ENCODE measurements at regions not wholly inside any gene's neighbourhood (a gene's known extent, or its start where the extent isn't known, plus 50 kb on each side); places are given as distances from the start of the nearest gene placed in this dataset.

- Histone ChIP-seq H3K4me1 (no peaks in the 10 kb centered on the region), H3K36me3 (no peaks in the 10 kb centered on the region), H3K4me3 (no peak overlapping the region), H3K9me3 (no peaks in the 10 kb centered on the region), H3K27me3 (no peaks in the 10 kb centered on the region), H3K27ac (no peak overlapping the region)
- no peak for TF ChIP-seq CTCF (IDR thresholded peaks at IDR 0.05)
- intact Hi-C loops (cut with DNase I; ENCODE audit: low total_unique reads) = no loop called here
- no peak for DNase-seq
Measured at GRCh38 chr2:21585881-21586280, 462.1 kb downstream of the TDRD15 start.

- TF ChIP-seq CTCF (IDR thresholded peaks at IDR 0.05) = no peak
- no peaks in the 10 kb centered on the region for H3K36me3 ChIP-seq
- no peaks in the 10 kb centered on the region for H3K27me3 ChIP-seq
- intact Hi-C loops (cut with DNase I; ENCODE audit: low total_unique reads) = no loop called here
- H3K9me3 ChIP-seq = no peaks in the 10 kb centered on the region
- H3K4me3 ChIP-seq = no peak overlapping the region
- DNase-seq = no peak
- H3K4me1 ChIP-seq = no peaks in the 10 kb centered on the region
- H3K27ac ChIP-seq = no peak overlapping the region
Measured at GRCh38 chr2:21590026-21590690, 466.4 kb downstream of the TDRD15 start.

- H3K27me3 ChIP-seq = no peaks in the 10 kb centered on the region
- H3K4me1 ChIP-seq = no peaks in the 10 kb centered on the region
- TF ChIP-seq CTCF (IDR thresholded peaks at IDR 0.05) = no peak
- no peak overlapping the region for H3K27ac ChIP-seq
- H3K4me3 ChIP-seq = no peak overlapping the region
- intact Hi-C loops (cut with DNase I; ENCODE audit: low total_unique reads) = loop anchor here (2.0 kb wide), 1 partner anchor 39 kb away; no protein-coding TSS in a partner anchor
- no peaks in the 10 kb centered on the region for H3K36me3 ChIP-seq
- no peak for DNase-seq
- H3K9me3 ChIP-seq = no peaks in the 10 kb centered on the region
Measured at GRCh38 chr2:21591926-21592325, 468.2 kb downstream of the TDRD15 start.

- H3K27ac ChIP-seq = no peak overlapping the region
Measured at GRCh38 chr2:21599417-21599816, 475.6 kb downstream of the TDRD15 start.

GRCh38 chr2:21602789-21603188 lies 479.0 kb downstream of the TDRD15 start:
- no peak for DNase-seq
- Histone ChIP-seq H3K27ac (no peak overlapping the region), H3K36me3 (no peaks in the 10 kb centered on the region), H3K4me1 (no peaks in the 10 kb centered on the region), H3K9me3 (no peaks in the 10 kb centered on the region), H3K27me3 (no peaks in the 10 kb centered on the region), H3K4me3 (no peak overlapping the region)
- TF ChIP-seq CTCF (IDR thresholded peaks at IDR 0.05) = no peak
- intact Hi-C loops (cut with DNase I; ENCODE audit: low total_unique reads) = no loop called here

More at GRCh38 chr2:21599417-21599816, 475.6 kb downstream of the TDRD15 start:
- TF ChIP-seq CTCF (IDR thresholded peaks at IDR 0.05) = no peak
- no peaks in the 10 kb centered on the region for H3K4me1 ChIP-seq
- intact Hi-C loops (cut with DNase I; ENCODE audit: low total_unique reads) = no loop called here
- H3K9me3 ChIP-seq = no peaks in the 10 kb centered on the region
- H3K27me3 ChIP-seq = no peaks in the 10 kb centered on the region
- no peak for DNase-seq
- no peak overlapping the region for H3K4me3 ChIP-seq
- no peaks in the 10 kb centered on the region for H3K36me3 ChIP-seq

- DNase-seq = no peak
- Histone ChIP-seq H3K27me3 (no peaks in the 10 kb centered on the region), H3K9me3 (peaks cover 0 to 3% (median 0%) of the 10 kb centered on the region in 3 donors), H3K4me3 (no peak overlapping the region), H3K4me1 (no peaks in the 10 kb centered on the region), H3K27ac (no peak overlapping the region), H3K36me3 (no peaks in the 10 kb centered on the region)
- intact Hi-C loops (cut with DNase I; ENCODE audit: low total_unique reads) = no loop called here
- no peak for TF ChIP-seq CTCF (IDR thresholded peaks at IDR 0.05)
Measured at GRCh38 chr2:21607572-21607971, 483.8 kb downstream of the TDRD15 start.
